ENCODE measurements at regions not wholly inside any gene's neighbourhood (a gene's known extent, or its start where the extent isn't known, plus 50 kb on each side); places are given as distances from the start of the nearest gene placed in this dataset.

DNA sequence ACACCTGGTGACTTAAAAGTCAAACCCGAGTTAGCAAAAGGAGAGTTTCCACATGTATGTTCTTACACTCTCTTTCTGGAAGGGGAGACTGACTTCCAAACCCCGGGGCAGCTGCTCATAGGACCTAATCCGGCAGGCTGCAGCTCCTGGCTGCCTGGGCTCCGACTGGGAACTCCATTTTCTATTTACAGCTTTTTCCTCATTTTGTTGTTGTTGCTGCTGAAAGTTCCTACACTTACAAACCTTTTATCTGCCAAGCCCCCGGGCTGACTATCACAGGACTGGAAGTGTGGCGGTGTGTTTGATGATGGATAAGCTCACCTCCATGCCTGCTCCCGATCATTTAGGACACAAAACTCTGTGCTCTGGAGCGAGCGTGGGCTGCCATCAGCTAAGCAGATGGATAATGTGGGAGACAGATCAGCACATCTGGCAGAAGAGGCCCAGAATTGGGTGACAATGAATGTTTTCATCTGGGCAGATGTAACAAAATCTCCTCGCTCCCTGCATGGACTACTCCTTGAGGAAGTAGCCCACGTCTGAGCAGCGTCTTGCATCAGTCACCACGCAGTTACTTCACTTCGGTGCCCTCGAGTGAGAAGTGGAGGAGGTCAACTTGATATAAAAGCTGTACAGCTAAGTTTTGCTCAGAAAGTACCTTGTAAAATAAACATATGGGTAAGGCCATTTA lies 114.4 kb upstream of the COPS8 start:
- TF ChIP-seq GATA3 (IDR thresholded peaks at IDR 0.05; ENCODE audit: low read depth, low read length) (no peak), GATA2 (IDR thresholded peaks at IDR 0.05; ENCODE audit: low read depth, low read length) (no peak)

Data from SH-SY5Y (cell line).